Activated CD8-positive, alpha-beta T cell treated with anti-CD3 and anti-CD28 coated beads, Interleukin-2, amount 10 ng/mL, durations not matched to agents 7 days and 5 days (primary cell): ENCODE measurements at regions not wholly inside any gene's neighbourhood (a gene's known extent, or its start where the extent isn't known, plus 50 kb on each side); places are given as distances from the start of the nearest gene placed in this dataset.
"Not testable (repeated sequence)": the region's sequence is repeated elsewhere in the genome, so short reads cannot be mapped to it uniquely, and the experiment has no call there.

Experiments
- ATAC-seq: fragments of 150-1000 bp; cut with Tn5 transposase; one replicate; pipeline ENCODE4 v1.10.0; 2021; ENCODE audit warnings: moderate library complexity
- CTCF ChIA-PET: fragments of 350-600 bp; sonication (Branson Sonifier 250); formaldehyde crosslinking; loops from one replicate; lab custom pipeline; 2021; ENCODE audit warnings: antibody characterized with exemption; lab: Charles Lee
- POLR2A ChIA-PET: fragments of 350-600 bp; sonication (Branson Sonifier 250); formaldehyde crosslinking; loops from one replicate; lab custom pipeline; 2021; ENCODE audit warnings: antibody characterized with exemption; lab: Charles Lee
- DNase-seq: peaks from one replicate; pipeline ENCODE4 v3.0.0-alpha.2; 2020
- H3K27ac Mint-ChIP-seq: one replicate; pipeline ENCODE4 v1.8.0; 2021; ENCODE audit warnings: mild to moderate bottlenecking, mixed read lengths
- H3K27me3 Mint-ChIP-seq: one replicate; pipeline ENCODE4 v1.8.0; 2021; ENCODE audit warnings: low read depth, mixed read lengths
- H3K36me3 Mint-ChIP-seq: one replicate; pipeline ENCODE4 v1.8.0; 2021; ENCODE audit warnings: low read depth, mixed read lengths
- H3K4me1 Mint-ChIP-seq: one replicate; pipeline ENCODE4 v1.8.0; 2021; ENCODE audit warnings: low read depth, mixed read lengths
- H3K4me3 Mint-ChIP-seq: one replicate; pipeline ENCODE4 v1.8.0; 2021; ENCODE audit warnings: mild to moderate bottlenecking, mixed read lengths
- H3K9me3 Mint-ChIP-seq: one replicate; pipeline ENCODE4 v1.8.0; 2022; ENCODE audit warnings: mixed read lengths; ENCODE audit not compliant: insufficient read depth

DNA sequence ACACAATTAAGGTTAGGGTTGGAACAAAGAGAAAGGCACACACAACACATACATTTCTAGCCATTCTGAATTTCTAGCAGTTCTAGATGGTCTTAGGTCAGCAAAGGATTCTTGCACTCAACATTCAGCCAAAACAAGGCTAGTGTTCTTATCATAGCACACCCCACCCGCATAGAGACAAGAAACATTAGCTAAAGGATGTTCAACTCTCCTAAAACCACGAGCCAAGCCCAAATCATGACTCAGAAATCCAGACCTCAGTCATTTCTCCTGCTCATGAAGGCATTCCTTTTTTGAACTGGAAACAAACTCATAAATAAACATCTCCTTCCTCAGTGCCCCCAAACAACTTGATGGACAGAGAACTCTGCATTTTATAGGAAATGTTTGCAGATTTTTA, 293.0 kb upstream of the NOTCH2NLA start:
- DNase-seq, CTCF ChIA-PET, H3K27me3 Mint-ChIP-seq, POLR2A ChIA-PET, H3K9me3 Mint-ChIP-seq, H3K4me1 Mint-ChIP-seq, H3K36me3 Mint-ChIP-seq, H3K27ac Mint-ChIP-seq, ATAC-seq, H3K4me3 Mint-ChIP-seq: not testable (repeated sequence)

DNA sequence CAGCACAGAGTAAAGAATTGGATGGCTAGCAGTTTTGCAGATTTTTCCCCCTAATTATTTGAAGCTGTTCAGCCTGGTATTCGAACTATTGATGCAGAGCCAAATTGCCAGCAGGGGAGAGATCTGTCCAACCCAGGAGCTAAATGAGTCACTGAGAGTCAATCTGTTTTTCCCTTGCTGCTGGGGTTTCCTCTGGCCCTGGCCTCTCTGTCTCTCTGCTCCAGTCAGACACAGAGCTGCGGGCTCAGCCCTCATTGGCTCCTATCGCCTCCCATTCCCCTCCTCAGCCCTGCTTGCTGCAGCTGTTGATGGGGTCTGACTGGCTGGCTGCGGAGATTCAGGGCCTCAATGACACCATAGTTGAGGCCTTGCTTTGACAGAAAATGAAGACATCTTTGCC, 284.9 kb upstream of the NOTCH2NLA start:
- DNase-seq, H3K4me3 Mint-ChIP-seq, H3K27ac Mint-ChIP-seq, H3K9me3 Mint-ChIP-seq, ATAC-seq, H3K4me1 Mint-ChIP-seq, POLR2A ChIA-PET, CTCF ChIA-PET, H3K36me3 Mint-ChIP-seq, H3K27me3 Mint-ChIP-seq: not testable (repeated sequence)

GRCh38 chr1:146511047-146511777, 282.4 kb upstream of the NOTCH2NLA start:
- H3K27ac Mint-ChIP-seq, H3K9me3 Mint-ChIP-seq, ATAC-seq, POLR2A ChIA-PET, H3K4me3 Mint-ChIP-seq, H3K4me1 Mint-ChIP-seq, H3K27me3 Mint-ChIP-seq, H3K36me3 Mint-ChIP-seq, CTCF ChIA-PET, DNase-seq: not testable (repeated sequence)

GRCh38 chr1:146510248-146510983, 281.6 kb upstream of the NOTCH2NLA start:
- H3K9me3 Mint-ChIP-seq, H3K4me3 Mint-ChIP-seq, CTCF ChIA-PET, H3K27ac Mint-ChIP-seq, H3K27me3 Mint-ChIP-seq, H3K4me1 Mint-ChIP-seq, POLR2A ChIA-PET, DNase-seq, H3K36me3 Mint-ChIP-seq, ATAC-seq: not testable (repeated sequence)

DNA sequence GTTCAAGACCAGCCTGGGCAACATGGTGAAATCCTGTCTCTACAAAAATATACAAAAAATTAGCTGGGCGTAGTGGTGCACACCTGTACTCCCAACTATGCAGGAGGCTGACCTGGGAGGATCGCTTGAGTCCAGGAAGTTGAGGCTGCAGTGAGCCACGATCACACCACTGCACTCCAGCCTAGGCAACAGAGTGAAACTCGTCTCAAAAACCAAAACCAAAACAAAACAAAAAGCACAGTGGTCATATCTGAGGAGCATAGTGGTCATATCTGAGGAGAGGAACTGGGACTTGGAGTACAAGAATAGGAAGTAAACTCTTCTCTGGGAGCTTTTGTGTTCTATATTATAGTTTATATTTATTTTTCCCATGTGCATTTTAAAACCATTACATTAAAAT, 275.3 kb upstream of the NOTCH2NLA start:
- H3K27ac Mint-ChIP-seq, H3K9me3 Mint-ChIP-seq, H3K4me3 Mint-ChIP-seq, DNase-seq, ATAC-seq, H3K4me1 Mint-ChIP-seq, H3K36me3 Mint-ChIP-seq, H3K27me3 Mint-ChIP-seq, CTCF ChIA-PET, POLR2A ChIA-PET: not testable (repeated sequence)

DNA sequence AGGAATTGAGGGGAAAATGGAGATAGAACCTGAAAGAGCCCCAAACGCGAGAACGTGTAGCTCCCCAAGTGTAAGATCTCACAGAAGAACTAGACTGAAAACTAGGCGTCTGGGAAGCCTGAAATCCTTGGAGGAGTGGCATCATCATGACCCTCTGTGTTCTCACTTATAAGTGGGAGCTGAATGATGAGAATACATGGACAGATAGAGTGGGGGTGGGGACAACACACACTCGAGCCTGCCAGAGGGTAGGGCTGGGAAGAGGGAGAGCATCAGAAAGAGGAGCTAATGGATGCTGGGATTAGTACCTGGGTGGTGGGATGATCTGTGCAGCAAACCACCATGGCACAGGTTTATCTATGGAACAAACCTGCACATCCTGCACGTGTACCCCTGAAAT, 258.7 kb upstream of the NOTCH2NLA start:
- DNase-seq, ATAC-seq, H3K27ac Mint-ChIP-seq, POLR2A ChIA-PET, H3K4me1 Mint-ChIP-seq, CTCF ChIA-PET, H3K9me3 Mint-ChIP-seq, H3K27me3 Mint-ChIP-seq, H3K4me3 Mint-ChIP-seq, H3K36me3 Mint-ChIP-seq: not testable (repeated sequence)

DNA sequence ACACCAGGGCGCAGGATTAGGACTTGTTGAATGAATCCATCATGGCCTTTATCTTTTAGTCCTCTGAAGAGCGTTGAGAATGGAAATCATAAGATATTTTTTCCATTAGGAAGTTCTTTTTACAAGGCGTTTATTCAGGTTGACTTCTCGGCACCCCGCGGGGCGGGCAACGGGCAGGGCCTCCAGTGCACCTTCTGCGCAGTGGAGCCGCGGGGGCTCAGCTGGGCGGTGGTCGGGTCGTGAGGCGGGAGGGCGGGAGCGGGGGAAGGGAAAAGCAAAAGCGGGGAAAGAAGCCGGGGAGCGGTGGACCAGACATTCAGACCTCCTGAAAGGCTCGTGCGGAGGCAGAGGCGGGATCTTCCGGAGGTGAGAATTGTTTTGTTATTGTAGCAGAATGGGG, 258.3 kb upstream of the NOTCH2NLA start:
- POLR2A ChIA-PET, CTCF ChIA-PET: not testable (repeated sequence)

DNA sequence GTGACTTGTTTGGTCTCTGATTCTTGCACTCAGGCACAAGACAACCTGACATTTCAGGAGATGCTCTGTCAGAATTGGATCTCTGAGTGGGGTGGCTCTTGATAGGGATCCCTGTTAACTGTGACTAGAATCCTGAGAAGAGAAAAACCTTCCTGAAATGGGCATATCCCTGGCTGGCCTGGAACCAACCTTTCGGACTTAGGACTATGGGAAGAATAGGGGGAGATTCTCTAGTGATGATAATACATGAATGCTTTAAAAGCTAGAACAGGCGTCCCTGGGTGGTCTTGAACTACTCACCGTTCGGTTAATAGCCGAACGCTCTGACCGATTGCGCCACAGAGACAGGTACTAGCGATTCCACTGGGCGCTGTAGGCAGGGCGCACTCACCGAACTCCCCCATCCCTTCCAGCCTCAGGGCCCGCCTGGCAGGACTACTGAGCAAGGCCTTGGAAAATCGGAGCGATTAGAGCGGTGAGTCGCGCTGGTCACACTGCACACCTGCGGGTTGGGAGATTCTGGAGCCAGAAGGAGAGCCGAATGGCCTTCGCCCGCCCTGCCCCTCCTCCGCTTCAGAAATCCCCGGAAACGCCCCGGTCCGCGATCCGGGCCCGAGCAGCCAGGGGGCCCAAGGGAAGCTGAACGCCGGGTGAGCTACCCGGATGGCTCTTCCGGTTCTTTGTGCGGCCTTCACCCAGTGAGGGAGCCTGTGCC, 257.6 kb upstream of the NOTCH2NLA start:
- DNase-seq, ATAC-seq, H3K27ac Mint-ChIP-seq, H3K9me3 Mint-ChIP-seq, CTCF ChIA-PET, H3K27me3 Mint-ChIP-seq, H3K36me3 Mint-ChIP-seq, POLR2A ChIA-PET, H3K4me1 Mint-ChIP-seq, H3K4me3 Mint-ChIP-seq: not testable (repeated sequence)

More for the DNA sequence above, 258.3 kb upstream of the NOTCH2NLA start:
- not testable (repeated sequence) for H3K27me3 Mint-ChIP-seq, H3K4me1 Mint-ChIP-seq, H3K27ac Mint-ChIP-seq, ATAC-seq, H3K9me3 Mint-ChIP-seq, H3K36me3 Mint-ChIP-seq, DNase-seq, H3K4me3 Mint-ChIP-seq

DNA sequence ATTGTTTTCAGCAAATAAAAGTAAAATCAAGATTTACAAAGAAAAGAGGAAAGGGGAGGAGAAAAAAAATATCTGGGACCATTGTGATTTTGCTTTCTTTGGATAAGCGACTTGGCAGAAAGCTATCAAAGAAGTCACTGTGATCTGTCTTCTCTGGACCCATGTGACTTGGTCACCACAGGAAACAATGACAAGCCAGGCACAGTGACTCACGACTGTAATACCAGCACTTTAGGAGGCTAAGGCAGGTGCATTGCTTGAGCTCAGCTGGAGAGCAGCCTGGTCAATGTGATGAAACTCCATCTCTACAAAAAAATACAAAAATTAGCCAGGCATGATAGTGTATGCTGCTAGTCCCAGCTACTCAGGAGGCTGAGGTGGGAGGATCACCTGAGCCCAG, 255.4 kb upstream of the NOTCH2NLA start:
- H3K9me3 Mint-ChIP-seq, CTCF ChIA-PET, H3K27me3 Mint-ChIP-seq, H3K4me3 Mint-ChIP-seq, H3K36me3 Mint-ChIP-seq, H3K4me1 Mint-ChIP-seq, H3K27ac Mint-ChIP-seq, DNase-seq, POLR2A ChIA-PET: not testable (repeated sequence)
- peak; percentile 98 for ATAC-seq

DNA sequence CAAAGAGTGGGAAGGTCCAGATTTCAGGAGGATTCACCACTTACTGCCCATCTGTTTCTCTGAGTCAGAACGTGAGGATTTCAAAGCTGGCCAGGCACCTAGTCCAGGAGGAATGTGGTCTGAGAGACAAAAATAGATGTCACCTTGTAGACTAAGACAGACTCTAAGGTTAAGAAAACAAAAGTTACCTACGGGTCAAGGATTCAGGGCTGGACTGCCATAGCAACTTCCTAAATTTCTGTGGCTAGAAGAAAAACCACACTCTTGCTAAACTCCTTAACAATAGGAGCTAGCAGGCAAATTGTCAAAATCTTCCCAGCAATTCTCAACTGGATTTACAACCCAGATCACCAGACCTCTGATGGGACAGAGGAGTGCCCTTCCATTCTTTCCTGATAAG, 250.4 kb upstream of the NOTCH2NLA start:
- DNase-seq, ATAC-seq, H3K27ac Mint-ChIP-seq, H3K27me3 Mint-ChIP-seq, H3K9me3 Mint-ChIP-seq, H3K36me3 Mint-ChIP-seq, CTCF ChIA-PET, H3K4me3 Mint-ChIP-seq, POLR2A ChIA-PET: not testable (repeated sequence)
- H3K4me1 Mint-ChIP-seq = peaks cover 15% of the 10 kb centered on the region

DNA sequence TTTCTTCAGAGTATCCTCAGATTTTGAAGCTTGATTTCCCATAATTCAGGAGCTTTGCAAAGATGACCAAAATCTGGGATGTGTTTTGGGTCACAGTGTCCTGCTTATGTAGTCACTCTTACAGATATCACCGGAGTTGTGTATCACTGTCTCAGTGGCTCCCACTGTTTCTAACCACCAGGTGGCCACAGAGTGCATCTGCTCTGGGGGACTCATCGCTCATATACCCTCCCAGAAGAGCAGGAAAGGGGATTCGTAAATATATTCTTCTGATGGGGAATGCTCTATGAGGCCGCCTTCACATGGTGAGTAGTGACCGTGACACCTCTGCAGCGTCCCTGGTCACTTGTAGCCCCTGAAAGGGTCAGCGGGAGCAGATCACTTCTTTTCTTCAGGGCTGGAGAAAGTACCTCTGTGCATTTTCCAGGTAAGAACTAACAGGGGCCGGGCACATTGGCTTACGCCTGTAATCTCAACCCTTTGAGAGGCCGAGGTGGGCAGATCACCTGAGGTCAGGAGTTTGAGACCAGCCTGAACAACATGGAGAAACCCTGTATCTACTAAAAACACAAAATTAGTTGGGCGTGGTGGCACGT, 249.4 kb upstream of the NOTCH2NLA start:
- H3K4me3 Mint-ChIP-seq, H3K27me3 Mint-ChIP-seq, H3K27ac Mint-ChIP-seq, H3K9me3 Mint-ChIP-seq, H3K36me3 Mint-ChIP-seq, CTCF ChIA-PET, POLR2A ChIA-PET: not testable (repeated sequence)
- peaks cover 11% of the 10 kb centered on the region for H3K4me1 Mint-ChIP-seq
- DNase-seq (peak; percentile 44), ATAC-seq (peak; percentile 65)

DNA sequence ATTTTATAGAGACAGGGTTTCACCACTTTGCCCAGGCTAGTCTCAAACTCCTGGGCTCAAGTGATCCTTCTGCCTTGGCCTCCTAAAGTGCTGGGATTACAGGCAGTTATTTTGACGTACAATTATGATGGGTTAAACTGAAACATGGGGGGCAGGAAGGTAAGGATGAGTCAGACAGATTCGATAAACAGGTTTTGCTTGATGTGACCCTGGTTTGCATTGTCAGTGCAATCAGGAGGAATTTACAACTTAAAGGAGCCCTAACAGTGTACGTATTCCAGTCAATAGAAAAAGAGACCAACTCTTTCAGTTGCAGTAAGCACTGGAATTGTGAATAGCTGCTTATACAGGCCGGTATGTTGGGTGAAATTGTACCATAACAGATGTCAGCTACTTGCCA, 246.3 kb upstream of the NOTCH2NLA start:
- peaks cover 17% of the 10 kb centered on the region for H3K4me1 Mint-ChIP-seq
- H3K9me3 Mint-ChIP-seq, H3K27me3 Mint-ChIP-seq, H3K4me3 Mint-ChIP-seq, ATAC-seq, DNase-seq, H3K27ac Mint-ChIP-seq, POLR2A ChIA-PET, CTCF ChIA-PET, H3K36me3 Mint-ChIP-seq: not testable (repeated sequence)
